Panc1 (cell line): ENCODE measurements at regions not wholly inside any gene's neighbourhood (a gene's known extent, or its start where the extent isn't known, plus 50 kb on each side); places are given as distances from the start of the nearest gene placed in this dataset.

Experiments
- ATAC-seq: fragments of 200-7000 bp; cut with Tn5 transposase; 2 replicates; pipeline ENCODE4 v1.9.1; 2020; ENCODE audit warnings: mild to moderate bottlenecking, moderate library complexity
- BruUV-seq: library from RNA; stranded (reverse); fragments of 400-500 nt; replicated peaks from 2 replicates; lab custom pipeline; 2021; lab: Mats Ljungman, UMichigan
- CTCF ChIA-PET: fragments of 300-600 bp; sonication (Branson Sonifier 250); formaldehyde crosslinking; loops from one replicate; lab custom pipeline; 2022; ENCODE audit warnings: antibody characterized with exemption; lab: Charles Lee
- POLR2A ChIA-PET: fragments of 300-600 bp; sonication (Branson Sonifier 250); formaldehyde crosslinking; loops from one replicate; lab custom pipeline; 2022; ENCODE audit warnings: antibody characterized with exemption; lab: Charles Lee
- DNase-seq: peaks from one replicate; pipeline ENCODE4 v3.0.0-alpha.2; 2010; ENCODE audit warnings: low read depth, low spot score
- H3K27ac ChIP-seq: 2 replicates; pipeline ENCODE4 v1.5.1; 2011; ENCODE audit warnings: mild to moderate bottlenecking, low read length, inconsistent platforms
- H3K27me3 ChIP-seq: fragments of 200-500 bp; sonication (Bioruptor generic); 2 replicates; pipeline ENCODE4 v1.6.0; 2014; ENCODE audit warnings: low read length, inconsistent platforms; ENCODE audit not compliant: control insufficient read depth, insufficient read depth
- H3K36me3 ChIP-seq: fragments of 200-500 bp; sonication (Bioruptor generic); 2 replicates; pipeline ENCODE4 v1.5.1; 2014; ENCODE audit warnings: inconsistent platforms, mild to moderate bottlenecking, low read length, moderate library complexity; ENCODE audit not compliant: control insufficient read depth, insufficient read depth
- H3K4me1 ChIP-seq: 2 replicates; pipeline ENCODE4 v1.5.1; 2011; ENCODE audit warnings: inconsistent platforms, mild to moderate bottlenecking, low read length, moderate library complexity; ENCODE audit not compliant: control insufficient read depth, insufficient read depth
- H3K4me3 ChIP-seq, 2 experiments: 2 replicates each; pipeline ENCODE4 v1.5.1; 2011 to 2012; ENCODE audit warnings: low read depth in 2 of 2, low read length in 2 of 2, mild to moderate bottlenecking in 2 of 2, inconsistent platforms in 1 of 2, moderate library complexity in 1 of 2
- H3K9me3 ChIP-seq: fragments of 200-500 bp; sonication (Bioruptor generic); 2 replicates; pipeline ENCODE4 v1.5.1; 2014; ENCODE audit warnings: low read depth, mild to moderate bottlenecking, inconsistent platforms, low read length, moderate library complexity; ENCODE audit not compliant: control insufficient read depth, insufficient read depth
- CTCF ChIP-seq: fragments of 450-650 bp; IDR thresholded peaks from 2 replicates; pipeline ENCODE4 v1.5.1; 2017; ENCODE audit warnings: mild to moderate bottlenecking
- POLR2AphosphoS5 ChIP-seq: IDR thresholded peaks from 2 replicates; pipeline ENCODE4 v1.6.1; 2012; ENCODE audit warnings: mild to moderate bottlenecking, low read depth, low read length, moderate library complexity
- REST ChIP-seq, 2 experiments: IDR thresholded peaks; 2 replicates each; pipeline ENCODE4 v1.6.1; 2011 to 2012; ENCODE audit warnings: low read depth in 2 of 2, control low read depth in 1 of 2, low read length in 1 of 2, mild to moderate bottlenecking in 1 of 2, moderate library complexity in 1 of 2; ENCODE audit not compliant: insufficient read depth in 1 of 2
- SIN3A ChIP-seq: IDR thresholded peaks from 2 replicates; pipeline ENCODE4 v1.6.1; 2012; ENCODE audit warnings: low read depth, mild to moderate bottlenecking, low read length, moderate library complexity, borderline replicate concordance; ENCODE audit not compliant: insufficient read depth
- TCF7L2 ChIP-seq: IDR thresholded peaks from 2 replicates; pipeline ENCODE4 v1.6.1; 2011; ENCODE audit warnings: mild to moderate bottlenecking, low read depth, low read length, inconsistent platforms
- in situ Hi-C: cut with HindIII; loops from 2 replicates; pipeline ENCODE4 v1.10.0; 2016; ENCODE audit warnings: low sequenced_read_pairs, low pct_unique_long_range_greater_than_20kb
- intact Hi-C: fragments of 100-400 bp; cut with micrococcal nuclease; formaldehyde crosslinking; loops from one replicate; pipeline ENCODE4 v1.10.0; 2022; ENCODE audit not compliant: unreplicated experiment

- in situ Hi-C loops (no loop called here), intact Hi-C loops (no loop called here)
- no peaks in the 10 kb centered on the region for H3K4me1 ChIP-seq
- POLR2A ChIA-PET = no interaction called here
- no peaks in the 10 kb centered on the region for H3K27me3 ChIP-seq
- DNase-seq (no peak), ATAC-seq (no peak)
- no peak overlapping the region for H3K27ac ChIP-seq
- TF ChIP-seq POLR2AphosphoS5 (no peak), CTCF (no peak), SIN3A (no peak), REST (IDR thresholded peaks at IDR 0.05; ENCODE audit: insufficient read depth in 1 of 2, low read depth in 2 of 2, low read length in 1 of 2) (no peak), TCF7L2 (no peak)
- H3K4me3 ChIP-seq = no peak overlapping the region
- CTCF ChIA-PET = interaction anchor here (0.7 kb wide), 1 partner anchor 19 kb away, joined by 4 read pairs; no protein-coding TSS in a partner anchor
- no peaks in the 10 kb centered on the region for H3K36me3 ChIP-seq
- BruUV-seq = no TSS peak
- H3K9me3 ChIP-seq = peaks cover 6% of the 10 kb centered on the region; the same call in 1 of the 2 replicates
These were observed 83.8 kb upstream of the TARDBP start for GRCh38 chr1:10928654-10929053.

- CTCF ChIA-PET = no interaction called here
- POLR2A ChIA-PET = no interaction called here
- H3K4me3 ChIP-seq = no peak overlapping the region
- DNase-seq = no peak
- in situ Hi-C loops (no loop called here), intact Hi-C loops (no loop called here)
- H3K4me1 ChIP-seq = no peaks in the 10 kb centered on the region; the same call in 1 of the 2 replicates
- no TSS peak for BruUV-seq
- no peaks in the 10 kb centered on the region for H3K27me3 ChIP-seq
- TF ChIP-seq SIN3A (no peak), REST (IDR thresholded peaks at IDR 0.05; ENCODE audit: insufficient read depth in 1 of 2, low read depth in 2 of 2, low read length in 1 of 2) (no peak), CTCF (no peak), POLR2AphosphoS5 (no peak), TCF7L2 (no peak)
- no peak for ATAC-seq
- peaks cover 6% of the 10 kb centered on the region; the same call in 1 of the 2 replicates for H3K9me3 ChIP-seq
- no peak overlapping the region for H3K27ac ChIP-seq
- no peaks in the 10 kb centered on the region for H3K36me3 ChIP-seq
These were observed 80.4 kb upstream of the TARDBP start for GRCh38 chr1:10932088-10932487.
